Esophagus squamous epithelium (tissue), 5 donors: ENCODE measurements at regions not wholly inside any gene's neighbourhood (a gene's known extent, or its start where the extent isn't known, plus 50 kb on each side); places are given as distances from the start of the nearest gene placed in this dataset.

Experiments used
- DNase-seq: peaks from one replicate; lab custom pipeline; 2025; lab: John Stamatoyannopoulos, UW
- H3K27ac ChIP-seq, 4 donors: fragments of 200-600 bp; sonication (generic); one replicate each; pipeline ENCODE4 v1.5.1; 2016 to 2019; ENCODE audit warnings: mild to moderate bottlenecking in 1 of 4
- H3K27me3 ChIP-seq, 4 donors: fragments of 200-600 bp; sonication (generic); 1 replicate in 3 of 4; 2 replicates in 1 of 4; pipeline versions ENCODE4 v1.5.1 to v1.6.0; 2017 to 2021; ENCODE audit warnings: antibody characterized with exemption in 1 of 4
- H3K36me3 ChIP-seq, 3 donors: fragments of 200-600 bp; sonication (generic); one replicate each; pipeline ENCODE4 v1.5.1; 2016 to 2019
- H3K4me1 ChIP-seq, 3 donors: fragments of 200-600 bp; sonication (generic); one replicate each; pipeline ENCODE4 v1.5.1; 2017 to 2019
- H3K4me3 ChIP-seq, 4 donors: fragments of 200-600 bp; sonication (generic); 1 replicate in 3 of 4; 2 replicates in 1 of 4; pipeline ENCODE4 v1.5.1; 2016 to 2019; ENCODE audit warnings: mild to moderate bottlenecking in 2 of 4, moderate library complexity in 1 of 4
- H3K9me3 ChIP-seq, 3 donors: fragments of 200-600 bp; sonication (generic); one replicate each; pipeline ENCODE4 v1.5.1; 2016 to 2019
- CTCF ChIP-seq, 6 experiments: fragments of 450-650 bp in 4 of 6; fragments of 200-600 bp in 2 of 6; sonication (generic) in 2 of 6; IDR thresholded peaks; one replicate each; pipeline ENCODE4 v1.5.1; 2016 to 2019; ENCODE audit warnings: antibody characterized with exemption in 6 of 6, mild to moderate bottlenecking in 4 of 6, moderate library complexity in 4 of 6
- POLR2A ChIP-seq, 4 donors: fragments of 450-650 bp; IDR thresholded peaks; one replicate each; pipeline ENCODE4 v1.6.1; 2017; ENCODE audit warnings: antibody characterized with exemption in 4 of 4, mild to moderate bottlenecking in 4 of 4, moderate library complexity in 3 of 4
- WGBS, 2 donors: methylation state at CpG; one replicate each; pipeline ENCODE4 v1.1.5; 2018; 5-methylcytosine and 5-hydroxymethylcytosine counted together
- intact Hi-C: fragments of 100-400 bp; cut with DNase I; formaldehyde crosslinking; loops from one replicate; pipeline ENCODE4 v1.15.0; 2022
- donor health status: DM: yes; HTN: yes; CAD: no.

- intact Hi-C loops, result no loop called here
- WGBS, 2 donors, result 83 to 85% methylated on average over 2 of the region's 2 CpGs
- no peak for DNase-seq
- TF ChIP-seq POLR2A (IDR thresholded peaks at IDR 0.05) (no peak), CTCF (IDR thresholded peaks at IDR 0.05) (no peak)
- peaks cover 0 to 7% (median 6%) of the 10 kb centered on the region in 3 donors for H3K9me3 ChIP-seq
- H3K27me3 ChIP-seq, result no peaks in the 10 kb centered on the region
- H3K27ac ChIP-seq, result no peak overlapping the region
- no peaks in the 10 kb centered on the region for H3K36me3 ChIP-seq
- no peak overlapping the region for H3K4me3 ChIP-seq
- H3K4me1 ChIP-seq, result no peaks in the 10 kb centered on the region
These were observed 316.0 kb upstream of the IRAK1BP1 start for GRCh38 chr6:78551361-78551760.

GRCh38 chr6:78552435-78552834 lies 314.9 kb upstream of the IRAK1BP1 start:
- no peaks in the 10 kb centered on the region for H3K27me3 ChIP-seq
- WGBS, 2 donors, result 71 to 79% methylated on average over 3 of the region's 3 CpGs
- no peak overlapping the region for H3K27ac ChIP-seq
- no peaks in the 10 kb centered on the region for H3K36me3 ChIP-seq
- TF ChIP-seq CTCF (IDR thresholded peaks at IDR 0.05) (no peak), POLR2A (IDR thresholded peaks at IDR 0.05) (no peak)
- DNase-seq, result no peak
- intact Hi-C loops, result no loop called here
- H3K4me1 ChIP-seq, result no peaks in the 10 kb centered on the region
- no peak overlapping the region for H3K4me3 ChIP-seq
- peaks cover 0 to 9% (median 6%) of the 10 kb centered on the region in 3 donors for H3K9me3 ChIP-seq

- Histone ChIP-seq H3K9me3 (peaks cover 0 to 9% (median 6%) of the 10 kb centered on the region in 3 donors), H3K27me3 (no peaks in the 10 kb centered on the region), H3K27ac (no peak overlapping the region), H3K4me3 (no peak overlapping the region), H3K4me1 (no peaks in the 10 kb centered on the region), H3K36me3 (no peaks in the 10 kb centered on the region)
- 65 to 71% methylated on average over 2 of the region's 2 CpGs for WGBS, 2 donors
- intact Hi-C loops, result no loop called here
- no peak for DNase-seq
- TF ChIP-seq POLR2A (IDR thresholded peaks at IDR 0.05) (no peak), CTCF (IDR thresholded peaks at IDR 0.05) (no peak)
These were observed 313.0 kb upstream of the IRAK1BP1 start for GRCh38 chr6:78554341-78554740.

- Histone ChIP-seq H3K4me3 (no peak overlapping the region), H3K27ac (no peak overlapping the region), H3K4me1 (no peaks in the 10 kb centered on the region), H3K9me3 (peaks cover 0 to 9% (median 6%) of the 10 kb centered on the region in 3 donors), H3K36me3 (no peaks in the 10 kb centered on the region), H3K27me3 (no peaks in the 10 kb centered on the region)
- WGBS, 2 donors, result 45 to 64% methylated on average over 3 of the region's 3 CpGs
- intact Hi-C loops, result no loop called here
- no peak for DNase-seq
- TF ChIP-seq POLR2A (IDR thresholded peaks at IDR 0.05) (no peak), CTCF (IDR thresholded peaks at IDR 0.05) (no peak)
These were observed 308.3 kb upstream of the IRAK1BP1 start for GRCh38 chr6:78559056-78559455.

GRCh38 chr6:78561015-78561414 lies 306.3 kb upstream of the IRAK1BP1 start:
- H3K9me3 ChIP-seq, result peaks cover 0 to 6% (median 3%) of the 10 kb centered on the region in 3 donors
- intact Hi-C loops, result no loop called here
- H3K4me3 ChIP-seq, result no peak overlapping the region
- no peaks in the 10 kb centered on the region for H3K36me3 ChIP-seq
- H3K4me1 ChIP-seq, result no peaks in the 10 kb centered on the region
- DNase-seq, result no peak
- no peak overlapping the region for H3K27ac ChIP-seq
- TF ChIP-seq POLR2A (IDR thresholded peaks at IDR 0.05) (no peak), CTCF (IDR thresholded peaks at IDR 0.05) (no peak)
- H3K27me3 ChIP-seq, result no peaks in the 10 kb centered on the region
